Right forelimb (tissue), 1 donor: ENCODE measurements at regions not wholly inside any gene's neighbourhood (a gene's known extent, or its start where the extent isn't known, plus 50 kb on each side); places are given as distances from the start of the nearest gene placed in this dataset.
"Not testable (repeated sequence)": the region's sequence is repeated elsewhere in the genome, so short reads cannot be mapped to it uniquely, and the experiment has no call there.

Source experiments
- DNase-seq: peaks from one replicate; pipeline ENCODE4 v3.0.0-alpha.2; 2018

DNA sequence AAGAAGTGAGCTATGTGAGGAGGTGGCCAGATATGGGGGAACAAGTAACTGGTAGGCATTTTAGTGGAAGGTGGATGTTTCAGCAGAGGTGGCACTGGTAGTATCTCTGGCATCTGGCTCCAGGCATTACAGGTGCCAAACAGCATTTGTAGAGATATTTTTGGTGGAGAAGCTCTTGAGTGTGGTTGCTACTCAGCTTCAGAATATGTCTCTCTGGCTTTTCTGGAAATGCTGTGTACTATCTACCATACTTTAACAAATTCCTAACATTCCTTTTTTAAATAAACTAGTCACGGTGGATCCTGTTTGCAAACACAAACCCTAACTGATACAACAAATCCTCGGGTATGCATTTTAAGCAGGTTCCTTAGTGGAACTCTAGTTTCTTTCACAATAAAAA is 128.0 kb downstream of the BARX2 start:
- no peak for DNase-seq

GRCh38 chr11:129505266-129505665 is 129.6 kb downstream of the BARX2 start:
- DNase-seq, result no peak

GRCh38 chr11:129508163-129508562 is 132.5 kb downstream of the BARX2 start:
- DNase-seq, result no peak

GRCh38 chr11:129528296-129528695 is 152.6 kb downstream of the BARX2 start:
- no peak for DNase-seq

DNA sequence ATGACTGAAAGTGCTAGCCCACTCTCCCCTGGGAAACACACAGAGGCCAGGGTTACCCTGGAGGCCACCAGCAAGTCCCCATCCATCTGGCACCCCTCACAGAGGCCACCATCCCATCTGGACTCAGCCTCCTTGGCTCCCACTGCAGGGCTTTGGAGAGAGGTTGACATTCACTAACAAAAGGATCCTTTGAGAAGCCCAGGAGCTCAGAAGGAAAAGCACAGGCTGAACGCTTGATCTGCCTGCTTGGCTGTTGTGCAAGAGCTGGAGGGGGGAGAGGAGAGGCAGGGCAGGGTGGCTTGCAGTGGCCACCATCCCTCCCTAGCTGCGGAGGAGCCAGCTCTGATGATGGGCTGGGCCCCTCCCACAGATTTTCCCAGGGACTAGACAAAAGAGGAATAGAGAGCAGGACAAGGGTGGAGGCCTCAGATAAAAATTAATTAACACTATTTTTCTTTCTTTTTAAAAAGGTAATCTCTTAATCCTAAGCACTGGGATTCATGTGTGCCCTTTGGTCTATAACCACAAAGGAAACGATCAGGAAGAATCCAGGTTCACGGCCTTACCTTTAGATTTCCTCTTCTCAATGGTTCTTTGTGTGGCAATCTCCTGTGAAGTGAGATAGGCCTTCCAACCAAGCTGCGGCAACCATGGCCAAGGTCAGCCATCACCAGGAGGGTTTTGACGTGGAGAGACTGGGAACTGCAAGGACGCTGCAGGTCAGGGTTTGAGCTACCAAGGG is 154.7 kb downstream of the BARX2 start:
- DNase-seq, result no peak

GRCh38 chr11:129533395-129533794 is 157.7 kb downstream of the BARX2 start:
- DNase-seq, result no peak

DNA sequence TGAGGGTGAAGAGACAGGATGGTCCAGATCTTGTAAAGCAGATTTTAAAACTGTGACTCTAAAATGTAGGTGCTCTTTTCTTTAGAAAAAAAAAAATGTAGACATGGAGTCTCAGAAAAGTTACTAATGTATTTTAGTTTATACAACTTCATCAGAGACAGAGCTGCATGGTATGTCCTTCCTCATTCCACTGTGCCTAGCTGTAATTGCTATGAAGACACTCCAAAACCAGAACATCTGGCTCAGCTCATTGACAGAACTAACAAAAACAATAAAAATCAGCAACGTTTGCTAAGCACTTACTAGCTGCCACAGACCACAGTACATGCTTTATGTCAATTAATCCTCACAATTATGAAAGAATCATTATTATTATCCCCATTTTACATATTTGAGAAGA is 160.7 kb downstream of the BARX2 start:
- DNase-seq, result no peak

GRCh38 chr11:129538323-129538722 is 162.7 kb downstream of the BARX2 start:
- DNase-seq, result no peak

GRCh38 chr11:129543515-129544290 is 168.1 kb downstream of the BARX2 start:
- DNase-seq, result no peak

- no peak for DNase-seq
These were observed 169.0 kb downstream of the BARX2 start for GRCh38 chr11:129544691-129545090.

- no peak for DNase-seq
These were observed 170.6 kb downstream of the BARX2 start for GRCh38 chr11:129546266-129546665.

DNA sequence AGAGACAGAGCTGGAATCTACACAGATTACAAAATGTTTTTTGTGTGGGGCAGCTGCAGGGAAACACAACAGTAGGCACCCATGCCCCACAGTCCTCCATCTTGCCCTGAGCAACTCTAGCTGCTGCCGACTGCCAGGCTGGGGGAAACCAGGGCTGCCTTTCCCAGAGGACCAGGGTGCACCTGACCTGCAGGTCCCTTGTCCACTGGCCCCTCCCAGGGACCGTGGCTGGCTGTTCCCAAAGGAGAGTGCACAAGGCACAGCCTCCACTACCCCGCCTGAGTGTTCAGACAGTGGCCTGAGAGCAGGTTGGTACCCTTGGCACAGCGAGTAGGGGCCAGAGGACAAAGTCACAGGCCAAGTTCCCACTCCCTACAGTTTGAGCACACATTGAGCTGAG is 181.8 kb downstream of the BARX2 start:
- DNase-seq, result no peak

GRCh38 chr11:129569007-129569406 is 193.4 kb downstream of the BARX2 start:
- DNase-seq, result no peak

DNA sequence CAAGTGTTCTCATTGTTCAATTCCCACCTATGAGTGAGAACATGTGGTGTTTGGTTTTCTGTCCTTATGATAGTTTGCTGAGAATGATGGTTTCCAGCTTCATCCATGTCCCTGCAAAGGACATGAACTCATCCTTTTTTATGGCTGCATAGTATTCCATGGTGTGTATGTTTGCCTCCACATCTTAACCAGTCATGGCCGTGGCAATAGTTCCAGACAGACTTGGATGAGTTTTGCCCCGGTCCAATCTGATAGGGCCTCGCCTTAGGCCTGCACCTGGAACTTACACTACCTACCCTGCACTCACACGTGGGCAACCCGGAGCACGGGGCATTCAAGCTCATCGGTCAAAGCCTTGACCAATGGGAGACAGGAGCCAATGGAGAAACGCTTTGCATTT is 197.0 kb downstream of the BARX2 start:
- DNase-seq, result not testable (repeated sequence)

- no peak for DNase-seq
These were observed 197.5 kb downstream of the BARX2 start for GRCh38 chr11:129573161-129573560.

GRCh38 chr11:129574431-129574830 is 198.8 kb downstream of the BARX2 start:
- no peak for DNase-seq

DNA sequence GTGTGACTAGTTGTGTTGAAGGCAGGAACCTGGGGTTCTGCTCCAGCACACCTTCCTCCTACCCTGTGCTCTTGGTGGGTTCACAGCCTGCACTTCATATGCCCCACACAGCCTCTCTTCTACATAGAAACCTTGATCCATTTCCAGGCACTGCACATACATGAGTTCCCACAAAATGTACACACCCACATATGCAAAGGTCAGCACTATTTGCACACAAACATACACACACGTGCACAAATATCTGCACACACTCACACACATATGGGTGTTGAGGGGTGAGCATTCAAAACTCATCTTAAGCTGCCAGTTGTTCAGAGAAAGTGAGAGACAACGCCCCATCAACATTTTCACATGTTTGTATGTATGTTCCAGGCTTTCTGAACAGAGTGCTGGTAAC is 201.0 kb downstream of the BARX2 start:
- no peak for DNase-seq

- DNase-seq, result no peak
These were observed 202.4 kb downstream of the BARX2 start for GRCh38 chr11:129578006-129578405.

- DNase-seq, result no peak
These were observed 204.6 kb downstream of the BARX2 start for GRCh38 chr11:129580278-129580677.

GRCh38 chr11:129584316-129584715 is 208.7 kb downstream of the BARX2 start:
- DNase-seq, result no peak

DNA sequence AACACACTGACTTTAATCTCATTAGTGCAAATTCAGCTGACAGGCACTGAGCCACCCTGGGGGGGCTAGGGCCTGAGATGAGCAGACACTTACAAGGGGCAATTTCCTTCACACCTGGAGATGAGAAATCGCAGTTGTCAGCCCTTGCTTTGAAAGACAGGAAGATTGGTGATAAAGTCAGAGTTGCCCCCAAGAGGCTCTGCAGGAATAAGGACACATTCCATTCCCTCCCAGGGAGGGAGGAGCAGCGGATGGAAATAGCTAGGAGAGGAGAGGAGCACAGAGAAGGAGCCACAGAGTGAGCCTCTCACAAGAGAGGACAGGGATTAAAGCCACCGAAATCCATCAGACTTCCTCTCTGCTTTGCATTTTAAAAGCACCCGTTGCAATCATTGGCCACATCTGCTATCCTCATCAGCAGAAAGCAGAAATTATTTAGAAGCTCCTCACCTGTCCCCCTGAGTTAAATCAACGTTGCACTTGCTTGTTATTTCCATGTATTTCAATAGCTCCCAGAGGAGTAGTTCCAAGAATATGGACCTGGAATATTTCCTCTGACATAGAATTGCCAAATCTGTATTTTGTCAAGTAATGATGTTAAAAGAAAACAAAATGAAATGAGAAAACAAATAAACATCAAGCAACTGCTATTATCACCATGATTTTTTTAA is 213.7 kb downstream of the BARX2 start:
- no peak for DNase-seq

GRCh38 chr11:129590030-129590752 is 214.5 kb downstream of the BARX2 start:
- DNase-seq, result no peak
